ENCODE measurements at regions not wholly inside any gene's neighbourhood (a gene's known extent, or its start where the extent isn't known, plus 50 kb on each side); places are given as distances from the start of the nearest gene placed in this dataset.

GRCh38 chr12:98149270-98149669 lies 366.1 kb upstream of the TMPO start:
- DNase-seq (ENCODE audit: low spot score), result no peak

GRCh38 chr12:98149691-98150210 lies 365.6 kb upstream of the TMPO start:
- DNase-seq (ENCODE audit: low spot score), result no peak

GRCh38 chr12:98151105-98151590 lies 364.2 kb upstream of the TMPO start:
- DNase-seq (ENCODE audit: low spot score), result no peak

- DNase-seq (ENCODE audit: low spot score), result no peak
Measured at GRCh38 chr12:98151984-98152383, 363.4 kb upstream of the TMPO start.

- DNase-seq (ENCODE audit: low spot score), result no peak
Measured at GRCh38 chr12:98154850-98155249, 360.5 kb upstream of the TMPO start.

- no peak for DNase-seq (ENCODE audit: low spot score)
Measured at GRCh38 chr12:98156697-98157096, 358.7 kb upstream of the TMPO start.

- DNase-seq (ENCODE audit: low spot score), result no peak
Measured at GRCh38 chr12:98162906-98163678, 352.3 kb upstream of the TMPO start.

GRCh38 chr12:98172304-98172703 lies 343.1 kb upstream of the TMPO start:
- no peak for DNase-seq (ENCODE audit: low spot score)

GRCh38 chr12:98172801-98173200 lies 342.6 kb upstream of the TMPO start:
- DNase-seq (ENCODE audit: low spot score), result no peak

GRCh38 chr12:98173773-98174427 lies 341.5 kb upstream of the TMPO start:
- no peak for DNase-seq (ENCODE audit: low spot score)

- DNase-seq (ENCODE audit: low spot score), result no peak
Measured at GRCh38 chr12:98174428-98174809, 341.0 kb upstream of the TMPO start.

GRCh38 chr12:98178126-98178525 lies 337.3 kb upstream of the TMPO start:
- DNase-seq (ENCODE audit: low spot score), result no peak

GRCh38 chr12:98179151-98179550 lies 336.2 kb upstream of the TMPO start:
- DNase-seq (ENCODE audit: low spot score), result no peak

GRCh38 chr12:98180603-98181002 lies 334.8 kb upstream of the TMPO start:
- DNase-seq (ENCODE audit: low spot score), result no peak

GRCh38 chr12:98182821-98183220 lies 332.6 kb upstream of the TMPO start:
- DNase-seq (ENCODE audit: low spot score), result no peak

- DNase-seq (ENCODE audit: low spot score), result no peak
Measured at GRCh38 chr12:98185606-98186005, 329.8 kb upstream of the TMPO start.

- no peak for DNase-seq (ENCODE audit: low spot score)
Measured at GRCh38 chr12:98188650-98189077, 326.7 kb upstream of the TMPO start.

- DNase-seq (ENCODE audit: low spot score), result no peak
Measured at GRCh38 chr12:98194591-98194990, 320.8 kb upstream of the TMPO start.

- DNase-seq (ENCODE audit: low spot score), result no peak
Measured at GRCh38 chr12:98198261-98198982, 317.0 kb upstream of the TMPO start.

GRCh38 chr12:98208816-98209215 lies 306.6 kb upstream of the TMPO start:
- no peak for DNase-seq (ENCODE audit: low spot score)

GRCh38 chr12:98211909-98212695 lies 303.3 kb upstream of the TMPO start:
- no peak for DNase-seq (ENCODE audit: low spot score)

- no peak for DNase-seq (ENCODE audit: low spot score)
Measured at GRCh38 chr12:98213556-98213955, 301.8 kb upstream of the TMPO start.
